H9 (cell line): ENCODE measurements at regions not wholly inside any gene's neighbourhood (a gene's known extent, or its start where the extent isn't known, plus 50 kb on each side); places are given as distances from the start of the nearest gene placed in this dataset.

ENCODE experiments used
- DNase-seq: peaks from one replicate; pipeline ENCODE4 v3.0.0-alpha.2; 2017
- H2AFZ ChIP-seq: one replicate; pipeline ENCODE4 v1.6.1; 2013; ENCODE audit warnings: mild to moderate bottlenecking, low read length, control low read depth, moderate library complexity
- H2AK5ac ChIP-seq: 2 replicates; pipeline ENCODE4 v1.6.1; 2013; ENCODE audit warnings: low read length, control low read depth, mixed read lengths; ENCODE audit not compliant: insufficient read length
- H2BK120ac ChIP-seq: one replicate; pipeline ENCODE4 v1.6.1; 2013; ENCODE audit warnings: low read depth, mild to moderate bottlenecking, low read length, control low read depth, inconsistent platforms; ENCODE audit not compliant: poor library complexity, severe bottlenecking
- H2BK12ac ChIP-seq: 2 replicates; pipeline ENCODE4 v1.6.1; 2013; ENCODE audit warnings: low read length, control low read depth, mixed read lengths, low read depth; ENCODE audit not compliant: insufficient read length
- H2BK15ac ChIP-seq: 2 replicates; pipeline ENCODE4 v1.6.1; 2013; ENCODE audit warnings: low read depth, low read length, control low read depth
- H2BK20ac ChIP-seq: one replicate; pipeline ENCODE4 v1.6.1; 2013; ENCODE audit warnings: low read depth, mild to moderate bottlenecking, low read length, control low read depth, inconsistent platforms; ENCODE audit not compliant: poor library complexity, severe bottlenecking
- H2BK5ac ChIP-seq: 2 replicates; pipeline ENCODE4 v1.6.1; 2013; ENCODE audit warnings: low read length, control low read depth, mixed read lengths; ENCODE audit not compliant: insufficient read length
- H3K14ac ChIP-seq: 2 replicates; pipeline ENCODE4 v1.6.1; 2013; ENCODE audit warnings: low read length, control low read depth; ENCODE audit not compliant: insufficient read depth
- H3K18ac ChIP-seq: 2 replicates; pipeline ENCODE4 v1.6.1; 2013; ENCODE audit warnings: low read depth, mild to moderate bottlenecking, mixed read lengths, low read length, control low read depth; ENCODE audit not compliant: insufficient read length
- H3K23ac ChIP-seq: 2 replicates; pipeline ENCODE4 v1.6.1; 2013; ENCODE audit warnings: low read length, control low read depth, mixed read lengths, low read depth; ENCODE audit not compliant: insufficient read length
- H3K23me2 ChIP-seq: 2 replicates; pipeline ENCODE4 v1.6.1; 2013; ENCODE audit warnings: low read depth, mild to moderate bottlenecking, mixed read lengths, low read length, control low read depth; ENCODE audit not compliant: insufficient read length, poor library complexity, severe bottlenecking
- H3K27ac ChIP-seq: 2 replicates; pipeline ENCODE4 v1.5.1; 2013; ENCODE audit warnings: low read length, control low read depth, mixed read lengths, low read depth; ENCODE audit not compliant: insufficient read length
- H3K27me3 ChIP-seq: 2 replicates; pipeline ENCODE4 v1.6.1; 2013; ENCODE audit warnings: low read length, control low read depth, inconsistent platforms; ENCODE audit not compliant: insufficient read depth
- H3K4ac ChIP-seq: 2 replicates; pipeline ENCODE4 v1.6.1; 2013; ENCODE audit warnings: low read depth, mild to moderate bottlenecking, control low read depth, inconsistent platforms, low read length, moderate library complexity
- H3K4me1 ChIP-seq: 2 replicates; pipeline ENCODE4 v1.6.1; 2013; ENCODE audit warnings: low read length, control low read depth, inconsistent platforms; ENCODE audit not compliant: insufficient read depth
- H3K4me2 ChIP-seq: 2 replicates; pipeline ENCODE4 v1.6.1; 2013; ENCODE audit warnings: low read length, control low read depth, mixed read lengths; ENCODE audit not compliant: insufficient read length, insufficient read depth
- H3K56ac ChIP-seq: 2 replicates; pipeline ENCODE4 v1.6.1; 2013; ENCODE audit warnings: low read depth, mild to moderate bottlenecking, mixed read lengths, low read length, control low read depth; ENCODE audit not compliant: insufficient read length
- H3K79me1 ChIP-seq: 2 replicates; pipeline ENCODE4 v1.6.1; 2013; ENCODE audit warnings: low read depth, mild to moderate bottlenecking, moderate library complexity, low read length, control low read depth, inconsistent platforms; ENCODE audit not compliant: insufficient read depth, poor library complexity, severe bottlenecking
- H3K79me2 ChIP-seq: 2 replicates; pipeline ENCODE4 v1.6.1; 2013; ENCODE audit warnings: low read length, control low read depth, inconsistent platforms; ENCODE audit not compliant: insufficient read depth
- H3K9ac ChIP-seq: 2 replicates; pipeline ENCODE4 v1.6.1; 2013; ENCODE audit warnings: low read length, control low read depth, mixed read lengths; ENCODE audit not compliant: insufficient read length; ENCODE audit errors: extremely low read depth
- H3K9me3 ChIP-seq: one replicate; pipeline ENCODE4 v1.6.1; 2013; ENCODE audit warnings: low read depth, low read length, inconsistent platforms; ENCODE audit not compliant: control insufficient read depth
- H3T11ph ChIP-seq: one replicate; pipeline ENCODE4 v1.6.1; 2013; ENCODE audit warnings: mild to moderate bottlenecking, low read length, control low read depth, inconsistent platforms
- H4K20me1 ChIP-seq: one replicate; pipeline ENCODE4 v1.6.1; 2013; ENCODE audit not compliant: control insufficient read depth, insufficient read length, insufficient read depth
- H4K5ac ChIP-seq: 2 replicates; pipeline ENCODE4 v1.6.1; 2013; ENCODE audit warnings: low read depth, mild to moderate bottlenecking, mixed read lengths, low read length, control low read depth; ENCODE audit not compliant: insufficient read length
- H4K8ac ChIP-seq: replicated peaks from 2 replicates; pipeline ENCODE4 v1.6.1; 2013; ENCODE audit warnings: low read length, control low read depth, mixed read lengths, low read depth; ENCODE audit not compliant: insufficient read length
- H4K91ac ChIP-seq: 2 replicates; pipeline ENCODE4 v1.6.1; 2013; ENCODE audit warnings: low read depth, mild to moderate bottlenecking, moderate library complexity, mixed read lengths, low read length, control low read depth; ENCODE audit not compliant: insufficient read length
- H3K27ac Mint-ChIP-seq, 3 experiments: 2 replicates in 2 of 3; 3 replicates in 1 of 3; pipeline ENCODE4 v1.8.0; 2020 to 2021; ENCODE audit warnings: mixed read lengths in 3 of 3, mild to moderate bottlenecking in 1 of 3, moderate library complexity in 1 of 3
- H3K27me3 Mint-ChIP-seq: 2 replicates; pipeline ENCODE4 v1.8.0; 2021; ENCODE audit warnings: low read depth, mild to moderate bottlenecking, moderate library complexity, mixed read lengths
- H3K36me3 Mint-ChIP-seq, 3 experiments: 2 replicates in 2 of 3; 3 replicates in 1 of 3; pipeline ENCODE4 v1.8.0; 2020 to 2021; ENCODE audit warnings: low read depth in 3 of 3, mixed read lengths in 3 of 3; ENCODE audit not compliant: insufficient read depth in 1 of 3
- H3K4me1 Mint-ChIP-seq, 2 experiments: 2 replicates each; pipeline ENCODE4 v1.8.0; 2020; ENCODE audit warnings: mixed read lengths in 2 of 2
- H3K4me3 Mint-ChIP-seq, 2 experiments: 2 replicates in 1 of 2; 3 replicates in 1 of 2; pipeline ENCODE4 v1.8.0; 2020 to 2021; ENCODE audit warnings: mild to moderate bottlenecking in 2 of 2, mixed read lengths in 2 of 2, moderate library complexity in 1 of 2
- H3K9me3 Mint-ChIP-seq, 2 experiments: 2 replicates in 1 of 2; 3 replicates in 1 of 2; pipeline ENCODE4 v1.8.0; 2020; ENCODE audit warnings: mild to moderate bottlenecking in 2 of 2, mixed read lengths in 2 of 2, moderate library complexity in 1 of 2
- CTCF ChIP-seq: fragments of 200-600 bp; sonication (generic); conservative IDR thresholded peaks from 3 replicates; pipeline ENCODE4 v1.8.0; 2021; ENCODE audit warnings: antibody characterized with exemption, mild to moderate bottlenecking
- WGBS: extraction: QIAGEN DNeasy Blood & Tissue Kit; methylation state at CpG from one replicate; pipeline ENCODE4 v1.1.7; 2013; ENCODE audit warnings: missing lambda C conversion rate, low lambda C conversion rate, mixed read lengths; ENCODE audit not compliant: insufficient read length; ENCODE audit errors: extremely low coverage; 5-methylcytosine and 5-hydroxymethylcytosine counted together

DNA sequence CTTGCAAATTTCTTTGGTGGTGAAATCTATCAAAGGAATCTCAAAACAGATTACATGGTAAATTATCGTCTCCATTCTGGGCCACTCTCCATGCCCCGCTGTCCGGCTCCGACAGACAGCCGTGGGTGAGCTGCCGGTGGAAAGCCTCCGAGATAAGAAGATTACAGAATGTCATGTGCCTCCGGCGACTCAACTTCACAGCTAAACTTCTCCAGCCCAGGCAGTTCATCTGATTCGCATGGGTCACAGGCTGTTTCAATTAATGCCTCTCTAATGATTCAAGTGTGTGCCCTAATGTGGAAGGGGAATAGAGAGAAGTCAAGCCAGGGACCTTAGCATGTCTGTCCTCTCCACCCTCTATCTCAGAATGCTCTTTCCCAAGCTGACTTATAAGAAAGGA lies 520.8 kb upstream of the ZFHX3 start:
- Mint-ChIP-seq H3K9me3 (no peaks in the 10 kb centered on the region), H3K27me3 (peaks cover 6% of the 10 kb centered on the region), H3K27ac (no peak overlapping the region), H3K4me1 (peaks cover 37 to 44% of the 10 kb centered on the region in 2 experiments), H3K36me3 (no peaks in the 10 kb centered on the region; a peak in 1 of 7 replicates), H3K4me3 (no peak overlapping the region)
- Histone ChIP-seq H3K23ac (no peak overlapping the region), H3K79me1 (no peaks in the 10 kb centered on the region), H3K79me2 (no peaks in the 10 kb centered on the region), H3T11ph (no peak overlapping the region), H3K14ac (no peak overlapping the region), H2BK20ac (no peak overlapping the region), H2BK120ac (no peak overlapping the region), H3K9ac (no peak overlapping the region), H4K8ac (no peak overlapping the region), H3K4ac (no peak overlapping the region), H4K91ac (no peak overlapping the region), H3K23me2 (no peaks in the 10 kb centered on the region), H3K4me1 (0 out of 2 replicates have a peak, but pooled peaks cover 2% of the 10 kb centered on the region), H2BK15ac (no peak overlapping the region), H4K5ac (no peak overlapping the region), H2AFZ (no peak overlapping the region), H3K9me3 (no peaks in the 10 kb centered on the region), H3K18ac (no peak overlapping the region), H4K20me1 (no peaks in the 10 kb centered on the region), H2AK5ac (no peak overlapping the region), H2BK5ac (no peak overlapping the region), H3K4me2 (no peak overlapping the region), H3K56ac (no peak overlapping the region), H3K27me3 (no peaks in the 10 kb centered on the region), H2BK12ac (no peak overlapping the region), H3K27ac (no peak overlapping the region)
- no peak for TF ChIP-seq CTCF
- no peak for DNase-seq
- no CpG with 5 or more reads among the region's 10 CpGs for WGBS
